GM19467 (cell line): ENCODE measurements at regions not wholly inside any gene's neighbourhood (a gene's known extent, or its start where the extent isn't known, plus 50 kb on each side); places are given as distances from the start of the nearest gene placed in this dataset.

Experiments
- ATAC-seq: cut with Tn5 transposase; IDR thresholded peaks from one replicate; pipeline ENCODE4 v1.9.1; 2021; ENCODE audit warnings: mild to moderate bottlenecking, moderate library complexity; ENCODE audit not compliant: unreplicated experiment

DNA sequence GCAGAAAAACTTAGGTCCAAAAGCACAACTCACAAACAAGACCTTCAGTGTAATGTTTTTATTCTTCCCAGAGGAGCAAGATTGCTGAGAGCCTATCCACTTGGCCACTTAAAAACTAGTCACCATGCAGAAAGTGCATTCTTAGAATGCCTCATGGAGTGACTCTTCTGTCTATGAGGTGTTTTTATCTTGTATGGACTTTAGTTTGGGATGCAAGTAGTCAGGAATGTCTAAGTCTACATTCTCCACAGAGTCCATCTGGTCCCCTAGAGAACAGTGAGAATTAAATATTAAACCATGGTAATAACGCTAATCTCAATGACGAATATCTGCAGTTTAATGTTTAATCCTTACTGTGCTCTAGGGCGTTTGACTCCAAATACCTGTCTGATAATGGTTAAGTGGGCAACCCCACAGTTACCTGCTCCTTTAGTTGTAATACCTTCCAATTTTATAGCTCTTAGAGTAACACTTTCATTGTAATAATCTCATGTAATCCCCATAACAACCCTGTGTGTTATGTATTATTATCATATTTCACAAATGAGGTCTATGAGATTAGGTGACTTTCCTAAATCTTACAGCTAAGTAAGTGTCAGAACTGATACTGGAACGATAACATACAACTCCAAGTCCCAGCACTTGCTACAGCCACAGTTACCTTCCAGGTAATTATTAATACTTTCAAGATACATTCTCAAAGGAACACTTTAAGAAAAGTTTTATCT is 235.6 kb upstream of the JADE1 start:
- ATAC-seq, result no peak

DNA sequence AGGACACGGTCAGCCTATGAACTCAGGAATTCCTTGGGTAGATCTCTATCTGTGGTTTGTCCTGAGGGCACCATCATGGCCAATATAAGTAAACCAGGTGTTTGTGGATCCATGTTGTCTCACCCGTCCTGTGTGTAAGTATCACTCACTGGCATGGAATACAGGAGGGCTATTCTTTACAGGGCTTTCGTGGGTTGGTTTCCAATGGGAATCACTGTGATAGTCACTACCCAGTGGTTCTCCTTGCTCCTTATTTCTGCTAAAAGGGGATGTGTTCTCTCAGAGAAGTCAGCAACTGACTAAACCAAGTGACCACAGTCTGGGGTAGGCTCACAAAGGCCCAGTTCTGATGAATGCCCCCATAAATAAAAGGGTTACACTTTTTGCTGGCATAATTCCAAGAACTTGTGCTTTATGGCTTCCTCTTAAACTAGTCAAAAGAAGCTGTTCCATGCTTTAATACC is 236.7 kb upstream of the JADE1 start:
- ATAC-seq, result no peak

DNA sequence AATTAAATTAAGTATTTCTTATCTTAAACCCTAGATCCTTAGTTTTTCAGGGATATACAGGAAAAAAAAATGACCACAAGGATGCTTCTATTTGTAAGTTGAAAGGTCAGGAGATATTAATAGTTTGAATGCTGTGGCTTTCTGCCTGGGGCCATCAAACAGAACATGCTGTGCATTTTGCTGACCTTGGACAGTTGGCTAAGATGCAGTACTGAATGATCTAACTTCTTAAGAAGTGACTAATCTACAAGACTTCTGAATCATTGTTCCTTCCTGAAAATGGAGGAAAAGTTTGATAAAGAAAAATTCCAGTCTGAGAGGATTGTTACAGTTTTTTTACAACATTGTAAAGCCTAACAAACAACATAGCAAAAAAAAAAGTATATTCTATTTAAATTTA is 237.8 kb upstream of the JADE1 start:
- no peak for ATAC-seq

GRCh38 chr4:128570387-128570975 is 239.0 kb upstream of the JADE1 start:
- ATAC-seq, result no peak

GRCh38 chr4:128566693-128567092 is 242.8 kb upstream of the JADE1 start:
- ATAC-seq, result no peak

DNA sequence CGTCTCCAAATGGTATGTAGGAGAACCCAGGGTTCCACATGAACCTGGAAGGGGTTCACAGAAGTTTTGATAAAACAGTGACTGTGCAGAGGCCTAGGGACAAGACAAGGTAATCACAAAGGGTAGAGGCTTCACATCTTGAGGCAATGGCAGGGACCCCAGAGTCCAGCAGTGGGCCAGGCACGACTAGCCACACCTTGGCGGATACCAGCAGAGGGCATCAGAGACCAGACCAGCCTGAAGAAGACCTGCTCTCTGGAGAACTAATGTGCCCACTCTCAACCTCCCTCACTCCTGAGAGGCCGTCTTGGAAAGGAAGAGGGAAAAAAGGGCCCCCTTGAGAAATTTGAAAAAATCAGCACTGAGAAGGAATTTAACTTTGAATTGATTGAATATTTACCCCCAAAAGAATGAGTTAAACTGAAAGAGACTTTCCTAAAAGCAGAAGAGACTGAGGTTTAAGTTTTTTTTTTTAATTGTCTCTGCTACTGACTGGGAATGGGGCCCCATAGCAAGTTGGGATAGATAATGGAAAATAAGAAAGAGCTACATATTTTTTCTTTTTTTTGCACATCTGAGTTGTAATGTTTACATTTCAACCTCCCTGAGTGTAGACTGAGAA is 243.8 kb upstream of the JADE1 start:
- no peak for ATAC-seq

- no peak for ATAC-seq
Observed at GRCh38 chr4:128565054-128565453, 244.4 kb upstream of the JADE1 start.

- no peak for ATAC-seq
Observed at GRCh38 chr4:128564081-128564630, 245.3 kb upstream of the JADE1 start.

DNA sequence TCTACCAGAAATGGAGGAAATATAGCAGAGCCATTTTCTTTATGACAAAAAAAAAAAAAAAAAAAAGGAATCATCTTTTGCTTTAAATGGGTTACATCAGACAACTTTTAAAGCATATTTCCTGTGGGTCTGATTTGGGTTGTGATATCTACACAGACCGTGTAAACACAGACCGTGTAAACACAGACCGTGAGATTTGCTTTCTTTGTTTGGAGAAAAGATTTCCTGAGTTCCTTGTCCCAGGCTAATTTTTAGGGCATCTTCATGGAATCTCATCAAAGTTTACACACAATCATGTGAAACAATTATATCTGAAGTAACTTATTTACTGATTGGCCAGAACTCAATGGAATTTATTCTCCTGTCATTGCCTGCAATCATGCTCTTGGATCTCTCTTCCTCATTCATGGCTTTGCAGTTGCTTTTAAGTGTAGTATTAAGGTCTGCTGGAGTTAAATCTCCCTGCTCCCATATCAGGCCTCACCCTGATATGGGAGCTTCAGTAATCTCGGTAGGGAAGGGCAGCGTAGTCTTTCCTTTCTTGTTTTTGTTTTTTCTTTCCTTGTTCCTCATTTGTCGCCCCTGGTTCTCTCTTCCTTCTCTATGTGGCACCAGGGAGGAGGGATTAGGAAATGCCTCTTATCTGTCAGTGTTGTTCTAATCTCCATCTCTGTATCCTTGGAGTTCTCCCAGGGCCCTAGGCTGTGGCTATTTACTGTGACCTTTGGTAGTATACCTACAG is 248.6 kb upstream of the JADE1 start:
- ATAC-seq, result no peak

DNA sequence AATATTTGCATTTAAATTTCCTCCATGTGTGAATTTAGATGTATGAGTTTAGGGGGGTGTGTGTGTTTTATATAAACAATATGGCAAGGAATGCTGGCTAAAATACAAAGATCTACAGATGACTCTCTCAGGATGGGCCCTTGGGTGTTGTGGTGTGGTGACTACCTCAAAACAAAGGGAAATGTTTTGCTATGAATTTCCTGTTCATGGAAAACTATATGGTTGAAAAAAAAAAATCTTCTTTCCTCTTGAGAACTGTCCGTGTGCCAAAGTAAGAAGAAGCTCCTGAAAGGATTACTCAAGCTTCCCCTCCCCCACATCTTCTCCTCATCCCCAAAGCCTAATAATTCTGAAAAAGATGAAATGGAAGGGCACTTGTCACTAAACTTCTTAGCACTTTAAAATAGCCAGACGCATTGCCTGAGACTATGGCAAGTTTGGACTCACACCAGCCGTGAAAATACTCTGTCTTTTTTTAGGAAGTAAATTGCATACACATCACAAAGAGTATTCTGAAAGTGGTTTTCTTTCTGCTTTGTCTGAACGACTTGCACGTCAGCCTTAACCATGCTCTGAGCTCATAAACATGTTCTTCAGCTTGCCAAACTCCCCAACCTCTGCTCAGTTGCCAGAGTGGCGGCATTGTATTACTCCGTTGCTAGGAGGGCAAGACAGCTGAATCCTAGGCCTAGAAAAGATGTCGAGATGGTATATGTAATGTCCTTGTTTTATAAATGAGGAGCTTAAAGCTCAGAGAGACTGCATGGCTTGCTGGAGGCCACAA is 250.4 kb upstream of the JADE1 start:
- no peak for ATAC-seq

DNA sequence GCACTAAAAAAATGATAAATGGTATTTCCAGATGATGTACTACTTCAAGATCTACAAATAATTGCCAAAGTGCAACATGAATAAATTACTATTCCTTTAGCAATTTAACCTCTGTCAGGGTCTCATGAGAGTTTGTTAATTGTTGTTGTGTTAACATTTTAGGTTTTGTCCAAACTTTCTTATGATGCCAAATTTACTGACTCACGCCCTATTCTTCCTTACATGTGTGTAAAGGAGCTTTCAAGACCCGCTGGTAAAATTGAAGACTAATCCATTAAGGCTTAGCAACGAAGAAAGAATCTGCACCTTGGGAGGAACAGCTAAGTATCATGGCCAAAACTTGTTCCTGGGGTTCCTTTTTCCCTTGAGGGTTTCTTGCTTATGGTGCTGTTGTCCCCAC is 252.7 kb upstream of the JADE1 start:
- ATAC-seq, result no peak

DNA sequence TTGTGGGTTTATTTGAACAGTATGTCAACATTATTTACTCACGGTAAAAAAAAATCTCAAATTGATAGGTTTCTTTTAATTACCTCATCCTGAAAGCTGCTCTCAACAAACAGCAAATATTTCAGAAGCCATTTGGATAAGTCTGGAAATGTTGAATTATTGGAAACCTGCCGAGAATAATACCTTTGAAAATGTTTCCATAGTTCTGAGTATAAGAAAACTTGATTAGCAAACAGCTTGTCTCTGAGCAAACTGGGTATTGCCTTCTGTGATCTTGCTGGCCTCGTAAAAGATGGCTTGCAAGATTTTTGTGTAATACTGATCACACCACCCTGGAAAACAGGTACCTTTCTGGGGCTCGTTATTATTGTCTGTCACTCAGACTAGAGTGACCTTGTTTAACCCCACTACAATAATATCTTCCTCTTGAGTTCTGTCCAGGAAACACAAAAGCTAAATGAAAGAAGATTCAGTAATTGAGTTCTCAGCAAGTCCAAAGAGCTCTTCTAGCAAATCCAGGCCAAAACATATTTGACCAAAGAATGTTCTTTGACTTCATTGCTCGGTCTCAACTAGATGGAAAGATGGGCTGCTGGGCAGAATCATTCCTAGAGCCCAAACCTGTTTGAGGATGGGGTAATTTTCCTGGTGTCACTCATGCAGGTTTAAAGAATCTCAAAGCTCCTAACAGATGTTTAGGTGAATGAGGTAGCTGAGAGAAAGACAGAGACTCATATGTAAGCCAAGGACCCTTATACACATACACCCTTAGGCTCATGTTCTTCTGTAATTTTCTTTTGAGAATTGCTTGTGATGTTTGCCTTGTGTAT is 255.6 kb upstream of the JADE1 start:
- no peak for ATAC-seq

GRCh38 chr4:128552586-128552907 is 257.0 kb upstream of the JADE1 start:
- ATAC-seq, result no peak

- no peak for ATAC-seq
Observed at GRCh38 chr4:128551280-128551679, 258.2 kb upstream of the JADE1 start.

- no peak for ATAC-seq
Observed at GRCh38 chr4:128550060-128550459, 259.4 kb upstream of the JADE1 start.

GRCh38 chr4:128549636-128550035 is 259.9 kb upstream of the JADE1 start:
- no peak for ATAC-seq

GRCh38 chr4:128548381-128548780 is 260.8 kb upstream of the PGRMC2 start:
- ATAC-seq, result no peak

DNA sequence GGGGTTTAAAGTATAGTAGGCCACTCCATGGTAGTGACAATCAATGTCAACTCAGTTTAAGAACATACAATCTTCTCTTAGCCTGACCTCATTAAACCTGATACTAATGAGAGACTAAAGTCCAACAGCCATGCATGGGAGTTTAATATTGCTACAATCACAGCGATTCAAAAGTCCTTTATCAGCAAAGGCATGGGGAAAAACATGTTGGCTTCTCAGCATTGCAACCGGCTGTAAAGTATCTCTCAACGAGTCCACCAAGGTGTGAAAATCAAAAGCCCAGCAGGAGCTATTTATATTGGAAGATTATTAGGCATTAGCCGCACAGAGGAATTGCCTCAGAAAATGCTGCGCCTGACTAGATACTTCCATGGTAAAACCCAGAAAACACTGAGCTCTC is 256.7 kb upstream of the PGRMC2 start:
- ATAC-seq, result no peak

DNA sequence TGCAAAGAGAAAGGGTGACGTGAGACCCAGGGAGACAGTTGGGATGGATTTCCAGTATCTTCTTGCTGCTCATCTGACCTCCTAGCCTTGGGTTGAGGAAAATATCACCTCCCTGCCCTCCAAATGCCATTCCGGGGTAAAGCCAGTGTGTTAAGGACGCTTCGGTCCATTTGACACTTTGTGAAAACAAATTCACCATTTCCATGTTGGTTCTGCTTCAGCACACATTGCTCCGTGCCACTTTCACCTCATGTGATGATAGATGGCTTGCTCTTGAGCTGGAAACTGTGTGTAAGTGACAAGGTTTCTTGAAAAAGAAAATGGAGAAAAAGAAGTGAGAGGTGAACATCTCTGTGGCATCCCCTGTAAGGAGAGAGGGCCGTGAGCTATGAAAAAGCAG is 256.1 kb upstream of the PGRMC2 start:
- no peak for ATAC-seq

DNA sequence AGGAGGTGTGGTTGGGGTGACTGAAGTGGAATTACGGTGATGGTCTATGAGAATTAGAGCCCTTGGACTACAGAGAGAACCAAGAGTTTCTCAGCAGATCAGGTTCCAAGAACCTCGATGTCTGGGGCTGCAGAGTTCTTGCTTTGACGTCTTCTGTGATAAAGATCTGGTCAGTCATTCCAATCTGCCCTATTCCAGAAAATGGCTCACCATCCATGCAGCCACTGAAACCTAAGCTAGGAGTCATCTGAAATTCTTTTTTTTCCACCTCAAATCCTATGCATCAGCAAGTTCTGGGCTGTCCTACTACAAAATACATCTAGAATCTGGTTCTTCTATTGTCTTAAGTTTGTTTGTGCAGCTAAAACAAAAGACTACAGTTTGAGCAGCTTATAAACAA is 254.4 kb upstream of the PGRMC2 start:
- ATAC-seq, result no peak
